SKM-1 (cell line): ENCODE measurements at regions not wholly inside any gene's neighbourhood (a gene's known extent, or its start where the extent isn't known, plus 50 kb on each side); places are given as distances from the start of the nearest gene placed in this dataset.

Experiments
- DNase-seq: peaks from one replicate; lab custom pipeline; 2025; ENCODE audit not compliant: unreplicated experiment; lab: John Stamatoyannopoulos, UW

DNA sequence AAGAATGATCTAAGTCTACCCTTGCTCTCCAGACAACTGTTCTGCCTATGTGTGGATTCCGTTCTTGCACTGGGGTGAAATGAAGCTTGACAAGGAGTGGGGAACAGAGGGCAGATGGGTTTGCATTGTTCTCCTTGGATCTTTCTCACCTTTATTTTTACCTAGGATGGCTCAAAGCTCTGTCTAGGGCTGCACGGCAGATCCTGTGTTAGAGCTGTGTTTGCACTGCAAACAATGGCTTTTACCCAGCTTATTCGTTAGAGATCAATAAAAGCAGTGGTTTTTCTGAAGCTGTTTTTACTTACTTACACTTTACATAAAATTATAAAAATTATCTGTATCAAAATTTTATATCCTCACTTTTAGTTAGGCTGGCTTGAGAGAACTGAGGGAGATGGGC lies 105.1 kb downstream of the LRIG3 start:
- DNase-seq, result no peak

GRCh38 chr12:58818546-58818945 lies 101.8 kb downstream of the LRIG3 start:
- DNase-seq, result no peak

- no peak for DNase-seq
Observed at GRCh38 chr12:58819345-58819744, 101.0 kb downstream of the LRIG3 start.

DNA sequence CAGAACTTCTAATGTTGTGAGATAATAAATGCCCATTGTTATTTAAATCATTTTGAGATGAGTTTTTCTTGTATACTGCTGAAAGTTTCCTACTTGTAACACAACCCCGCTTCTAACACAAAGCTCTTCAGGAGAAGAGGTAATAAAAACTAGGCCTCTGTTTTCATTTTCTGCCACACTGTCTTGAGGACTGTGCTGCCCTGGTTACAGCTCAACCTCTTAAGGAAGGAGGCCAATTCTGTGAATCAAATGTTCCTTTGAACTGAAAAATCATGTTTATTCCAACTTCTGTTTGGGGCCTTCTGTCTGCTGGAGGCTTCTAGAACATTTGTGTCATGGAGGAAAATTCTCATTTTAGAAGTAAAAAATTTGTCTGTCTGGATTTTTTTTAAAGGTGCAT lies 100.3 kb downstream of the LRIG3 start:
- no peak for DNase-seq
